Esophagus squamous epithelium (tissue), 5 donors: ENCODE measurements at regions not wholly inside any gene's neighbourhood (a gene's known extent, or its start where the extent isn't known, plus 50 kb on each side); places are given as distances from the start of the nearest gene placed in this dataset.

Source experiments
- DNase-seq: peaks from one replicate; lab custom pipeline; 2025; lab: John Stamatoyannopoulos, UW
- H3K27ac ChIP-seq, 4 donors: fragments of 200-600 bp; sonication (generic); one replicate each; pipeline ENCODE4 v1.5.1; 2016 to 2019; ENCODE audit warnings: mild to moderate bottlenecking in 1 of 4
- H3K27me3 ChIP-seq, 4 donors: fragments of 200-600 bp; sonication (generic); 1 replicate in 3 of 4; 2 replicates in 1 of 4; pipeline versions ENCODE4 v1.5.1 to v1.6.0; 2017 to 2021; ENCODE audit warnings: antibody characterized with exemption in 1 of 4
- H3K36me3 ChIP-seq, 3 donors: fragments of 200-600 bp; sonication (generic); one replicate each; pipeline ENCODE4 v1.5.1; 2016 to 2019
- H3K4me1 ChIP-seq, 3 donors: fragments of 200-600 bp; sonication (generic); one replicate each; pipeline ENCODE4 v1.5.1; 2017 to 2019
- H3K4me3 ChIP-seq, 4 donors: fragments of 200-600 bp; sonication (generic); 1 replicate in 3 of 4; 2 replicates in 1 of 4; pipeline ENCODE4 v1.5.1; 2016 to 2019; ENCODE audit warnings: mild to moderate bottlenecking in 2 of 4, moderate library complexity in 1 of 4
- H3K9me3 ChIP-seq, 3 donors: fragments of 200-600 bp; sonication (generic); one replicate each; pipeline ENCODE4 v1.5.1; 2016 to 2019
- CTCF ChIP-seq, 6 experiments: fragments of 450-650 bp in 4 of 6; fragments of 200-600 bp in 2 of 6; sonication (generic) in 2 of 6; IDR thresholded peaks; one replicate each; pipeline ENCODE4 v1.5.1; 2016 to 2019; ENCODE audit warnings: antibody characterized with exemption in 6 of 6, mild to moderate bottlenecking in 4 of 6, moderate library complexity in 4 of 6
- POLR2A ChIP-seq, 4 donors: fragments of 450-650 bp; IDR thresholded peaks; one replicate each; pipeline ENCODE4 v1.6.1; 2017; ENCODE audit warnings: antibody characterized with exemption in 4 of 4, mild to moderate bottlenecking in 4 of 4, moderate library complexity in 3 of 4
- WGBS, 2 donors: methylation state at CpG; one replicate each; pipeline ENCODE4 v1.1.5; 2018; 5-methylcytosine and 5-hydroxymethylcytosine counted together
- intact Hi-C: fragments of 100-400 bp; cut with DNase I; formaldehyde crosslinking; loops from one replicate; pipeline ENCODE4 v1.15.0; 2022
- donor health status: DM: yes; HTN: yes; CAD: no.

GRCh38 chr13:74329962-74330361 is 195.8 kb upstream of the KLF12 start:
- Histone ChIP-seq H3K36me3 (no peaks in the 10 kb centered on the region), H3K27me3 (no peaks in the 10 kb centered on the region), H3K27ac (no peak overlapping the region), H3K9me3 (no peaks in the 10 kb centered on the region), H3K4me3 (no peak overlapping the region), H3K4me1 (no peaks in the 10 kb centered on the region)
- TF ChIP-seq CTCF (IDR thresholded peaks at IDR 0.05) (no peak), POLR2A (IDR thresholded peaks at IDR 0.05) (no peak)
- intact Hi-C loops, result no loop called here
- 67 to 69% methylated on average over 4 of the region's 4 CpGs for WGBS, 2 donors
- DNase-seq, result no peak

- no peak for DNase-seq
- Histone ChIP-seq H3K4me3 (no peak overlapping the region), H3K4me1 (no peaks in the 10 kb centered on the region), H3K27me3 (no peaks in the 10 kb centered on the region), H3K9me3 (no peaks in the 10 kb centered on the region), H3K36me3 (no peaks in the 10 kb centered on the region), H3K27ac (no peak overlapping the region)
- TF ChIP-seq POLR2A (IDR thresholded peaks at IDR 0.05) (no peak), CTCF (IDR thresholded peaks at IDR 0.05) (no peak)
- WGBS, 2 donors, result 44 to 53% methylated on average over 3 of the region's 3 CpGs
- intact Hi-C loops, result no loop called here
Observed at GRCh38 chr13:74325106-74325505, 190.9 kb upstream of the KLF12 start.

GRCh38 chr13:74324338-74324737 is 190.1 kb upstream of the KLF12 start:
- TF ChIP-seq CTCF (IDR thresholded peaks at IDR 0.05) (no peak), POLR2A (IDR thresholded peaks at IDR 0.05) (no peak)
- no peak overlapping the region for H3K27ac ChIP-seq

GRCh38 chr13:74322562-74322961 is 188.4 kb upstream of the KLF12 start:
- no peaks in the 10 kb centered on the region for H3K9me3 ChIP-seq
- 83 to 84% methylated on average over 2 of the region's 2 CpGs for WGBS, 2 donors
- no peak for DNase-seq
- intact Hi-C loops, result no loop called here
- H3K4me3 ChIP-seq, result no peak overlapping the region
- no peaks in the 10 kb centered on the region for H3K27me3 ChIP-seq
- TF ChIP-seq POLR2A (IDR thresholded peaks at IDR 0.05) (no peak), CTCF (IDR thresholded peaks at IDR 0.05) (no peak)
- no peaks in the 10 kb centered on the region for H3K4me1 ChIP-seq
- no peak overlapping the region for H3K27ac ChIP-seq
- H3K36me3 ChIP-seq, result no peaks in the 10 kb centered on the region

More at GRCh38 chr13:74324338-74324737, 190.1 kb upstream of the KLF12 start:
- H3K4me1 ChIP-seq, result no peaks in the 10 kb centered on the region
- no peaks in the 10 kb centered on the region for H3K9me3 ChIP-seq
- H3K4me3 ChIP-seq, result no peak overlapping the region
- H3K27me3 ChIP-seq, result no peaks in the 10 kb centered on the region
- intact Hi-C loops, result no loop called here
- 47 to 76% methylated on average over 1 of the region's 1 CpG for WGBS, 2 donors
- no peaks in the 10 kb centered on the region for H3K36me3 ChIP-seq
- no peak for DNase-seq

- WGBS, 2 donors, result 69 to 70% methylated on average over 2 of the region's 2 CpGs
- no peaks in the 10 kb centered on the region for H3K9me3 ChIP-seq
- TF ChIP-seq POLR2A (IDR thresholded peaks at IDR 0.05) (no peak), CTCF (IDR thresholded peaks at IDR 0.05) (no peak)
Observed at GRCh38 chr13:74320282-74320681, 186.1 kb upstream of the KLF12 start.

More at GRCh38 chr13:74320282-74320681, 186.1 kb upstream of the KLF12 start:
- H3K36me3 ChIP-seq, result no peaks in the 10 kb centered on the region
- H3K27me3 ChIP-seq, result no peaks in the 10 kb centered on the region
- H3K4me3 ChIP-seq, result no peak overlapping the region
- intact Hi-C loops, result no loop called here
- no peak for DNase-seq
- H3K27ac ChIP-seq, result no peak overlapping the region
- H3K4me1 ChIP-seq, result no peaks in the 10 kb centered on the region
